NCI-H345 treated with DMSO at 0.1 percent for 48 hours (cell line): ENCODE measurements at regions not wholly inside any gene's neighbourhood (a gene's known extent, or its start where the extent isn't known, plus 50 kb on each side); places are given as distances from the start of the nearest gene placed in this dataset.
"Not testable (repeated sequence)": the region's sequence is repeated elsewhere in the genome, so short reads cannot be mapped to it uniquely, and the experiment has no call there.

Source experiments
- DNase-seq: peaks from one replicate; lab custom pipeline; 2025; ENCODE audit not compliant: unreplicated experiment; lab: John Stamatoyannopoulos, UW

DNA sequence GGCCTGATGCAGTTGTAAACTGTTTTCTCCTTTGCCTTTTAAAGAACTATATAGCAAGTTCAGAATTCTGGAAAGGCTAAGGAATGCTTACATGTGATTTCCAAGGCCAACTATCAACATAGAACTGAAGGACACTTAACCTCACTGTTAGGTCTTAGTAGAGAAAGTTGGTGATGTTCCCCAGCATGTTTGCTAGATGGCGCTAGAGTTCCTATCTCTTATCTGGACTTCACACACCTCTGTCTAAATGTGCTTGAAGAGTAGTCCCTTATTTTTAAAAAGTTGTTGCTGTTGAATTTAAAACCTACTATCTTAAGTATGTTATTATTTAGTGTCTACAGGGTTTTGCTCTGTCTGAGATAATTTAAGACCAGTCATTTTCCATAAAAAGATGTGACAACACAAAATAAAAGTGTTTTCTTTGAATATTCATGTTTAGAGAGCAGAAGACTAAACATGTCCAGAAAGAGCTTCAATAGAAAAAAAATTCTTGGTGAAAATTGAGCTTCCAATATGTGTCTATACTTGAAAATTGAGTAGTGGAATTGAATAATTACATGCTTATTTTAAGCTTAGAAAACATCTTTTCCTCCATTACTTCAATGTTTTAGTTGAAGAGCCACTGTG, 237.3 kb downstream of the S1PR1 start:
- DNase-seq = no peak

- no peak for DNase-seq
These were observed 239.7 kb downstream of the S1PR1 start for GRCh38 chr1:101476541-101476940.

DNA sequence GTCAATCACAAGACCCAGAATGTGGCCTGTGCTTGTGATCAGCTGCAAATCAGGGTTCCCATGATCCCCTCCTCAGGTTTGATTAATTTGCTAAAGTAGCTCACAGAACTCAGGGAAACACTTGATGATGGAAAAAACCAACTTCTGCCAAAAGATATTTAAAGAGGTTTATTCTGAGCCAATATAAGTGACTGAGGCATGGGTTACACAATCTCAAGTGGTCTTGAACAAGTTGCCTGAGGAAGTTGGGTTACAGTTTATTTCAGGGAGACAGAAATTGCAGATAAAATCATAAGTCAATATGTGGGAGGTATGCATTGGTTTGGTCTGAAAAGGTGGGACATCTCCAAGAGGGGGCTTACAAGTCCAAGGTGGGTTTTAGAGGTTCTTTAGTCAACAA, 243.1 kb downstream of the S1PR1 start:
- DNase-seq = no peak

DNA sequence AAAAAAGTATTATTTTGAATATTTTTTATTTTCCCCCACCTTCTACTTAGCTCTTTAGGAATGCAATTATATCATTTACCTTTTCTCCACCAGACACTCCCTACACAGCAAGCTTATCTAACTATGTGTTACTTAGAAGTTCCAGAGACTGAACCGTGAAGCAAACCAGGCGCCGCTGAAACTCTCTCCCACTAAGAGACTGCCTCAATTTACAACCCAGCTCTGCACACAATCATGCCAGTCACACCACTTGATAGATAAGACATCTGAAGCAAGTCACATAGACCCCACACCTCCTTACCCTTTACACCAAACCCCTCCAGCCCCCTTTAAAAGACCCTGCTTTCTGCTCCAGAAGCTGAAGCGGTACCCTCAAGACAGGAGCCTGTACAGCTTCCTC, 245.5 kb downstream of the S1PR1 start:
- DNase-seq = no peak

- no peak for DNase-seq
These were observed 247.3 kb downstream of the S1PR1 start for GRCh38 chr1:101483982-101484688.

DNA sequence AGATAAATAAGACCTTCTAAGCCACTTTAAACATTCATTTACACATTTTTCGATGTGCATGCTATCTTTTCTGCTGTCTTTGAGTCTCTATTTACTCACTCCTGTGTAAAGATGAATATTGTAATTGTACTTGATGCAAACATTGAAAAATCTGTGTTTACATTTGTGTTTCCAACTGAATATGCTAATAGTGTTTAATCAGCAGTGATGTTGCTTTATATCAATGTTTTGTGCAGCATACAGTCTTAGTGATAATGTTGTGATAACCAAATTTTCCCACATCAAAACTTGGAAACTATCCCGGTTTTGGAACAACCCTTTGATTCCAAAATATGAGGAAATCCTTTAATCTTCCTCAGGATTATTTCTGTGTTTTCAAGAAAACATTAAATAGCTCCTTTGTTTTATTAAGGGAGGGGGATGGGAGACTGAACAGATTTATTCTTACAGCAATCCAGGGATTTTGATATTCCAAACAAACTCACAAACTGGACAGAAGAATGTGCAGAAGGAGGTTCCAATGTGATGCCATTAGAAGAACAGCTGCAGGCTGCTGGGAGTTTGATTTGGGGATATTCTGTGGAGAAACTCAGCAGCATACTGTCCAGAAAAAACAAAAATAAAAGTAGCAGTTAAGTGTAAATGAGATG, 248.0 kb downstream of the S1PR1 start:
- DNase-seq = no peak

- no peak for DNase-seq
These were observed 248.9 kb downstream of the S1PR1 start for GRCh38 chr1:101485712-101486111.

DNA sequence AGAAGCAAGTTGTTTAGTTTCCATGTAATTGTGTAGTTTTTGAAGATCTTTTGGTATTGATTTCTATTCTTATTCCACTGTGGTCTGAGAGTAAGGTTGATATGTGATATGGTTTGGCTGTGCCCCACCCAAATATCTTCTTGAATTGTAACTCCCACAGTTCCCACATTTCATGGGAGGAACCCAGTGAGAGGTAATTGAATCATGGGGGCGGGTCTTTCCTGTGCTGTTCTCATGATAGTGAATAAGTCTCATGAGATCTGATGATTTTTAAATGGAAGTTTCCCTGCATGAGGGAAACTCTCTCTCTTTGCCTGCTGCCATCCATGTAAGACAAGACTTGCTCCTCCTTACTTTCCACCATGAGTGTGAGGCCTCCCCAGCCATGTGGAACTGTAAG, 255.3 kb downstream of the S1PR1 start:
- DNase-seq = not testable (repeated sequence)

- not testable (repeated sequence) for DNase-seq
These were observed 257.1 kb downstream of the S1PR1 start for GRCh38 chr1:101493920-101494319.

- no peak for DNase-seq
These were observed 259.3 kb downstream of the S1PR1 start for GRCh38 chr1:101496109-101496508.

GRCh38 chr1:101497881-101498559, 261.2 kb downstream of the S1PR1 start:
- DNase-seq = no peak

DNA sequence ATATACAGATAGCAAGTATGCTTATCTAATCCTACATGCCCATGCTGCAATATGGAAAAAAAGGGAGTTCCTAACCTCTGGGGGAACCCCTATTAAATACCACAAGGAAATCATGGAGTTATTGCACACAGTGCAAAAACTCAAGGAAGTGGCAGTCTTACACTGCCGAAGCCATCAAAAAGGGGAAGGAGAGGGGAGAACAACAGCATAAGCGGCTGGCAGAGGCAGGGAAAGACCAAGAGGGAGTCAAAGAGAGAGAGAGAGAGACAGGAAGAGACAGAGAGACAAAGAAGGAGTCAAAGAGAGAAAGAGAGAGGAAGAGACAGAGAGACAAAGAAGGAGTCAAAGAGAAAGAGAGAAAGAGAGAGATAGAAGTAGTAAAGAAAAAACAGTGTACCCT, 267.3 kb downstream of the S1PR1 start:
- not testable (repeated sequence) for DNase-seq

- DNase-seq = not testable (repeated sequence)
These were observed 268.4 kb downstream of the S1PR1 start for GRCh38 chr1:101505240-101505639.

DNA sequence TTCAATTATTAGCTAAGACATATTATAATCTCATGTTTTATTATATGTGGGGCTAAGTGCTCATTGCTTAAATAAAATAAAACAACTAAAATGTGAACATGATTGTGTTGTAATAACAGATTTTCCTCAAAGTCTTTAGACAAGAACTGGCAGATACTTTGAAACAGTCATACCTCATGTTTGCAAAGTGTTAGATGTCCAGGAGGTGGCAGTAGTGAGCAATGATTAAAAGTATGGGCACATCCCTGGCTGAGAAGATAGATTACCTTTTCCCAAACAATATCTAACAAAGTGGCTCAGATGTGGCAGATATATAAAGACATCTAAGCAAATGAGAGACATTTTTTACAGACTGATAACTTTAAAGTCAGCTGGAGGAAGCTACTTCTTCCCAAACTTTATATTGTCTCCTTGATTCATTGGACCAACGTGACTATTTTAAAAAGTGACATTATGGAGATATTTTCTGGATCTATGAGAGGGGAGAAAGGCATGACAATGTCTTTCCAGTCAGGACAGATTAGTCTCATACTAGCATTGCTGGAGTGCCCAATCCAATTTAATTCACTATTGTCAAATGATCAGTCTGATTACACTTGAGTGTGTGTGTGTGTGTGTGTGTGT, 269.8 kb downstream of the S1PR1 start:
- DNase-seq = no peak

DNA sequence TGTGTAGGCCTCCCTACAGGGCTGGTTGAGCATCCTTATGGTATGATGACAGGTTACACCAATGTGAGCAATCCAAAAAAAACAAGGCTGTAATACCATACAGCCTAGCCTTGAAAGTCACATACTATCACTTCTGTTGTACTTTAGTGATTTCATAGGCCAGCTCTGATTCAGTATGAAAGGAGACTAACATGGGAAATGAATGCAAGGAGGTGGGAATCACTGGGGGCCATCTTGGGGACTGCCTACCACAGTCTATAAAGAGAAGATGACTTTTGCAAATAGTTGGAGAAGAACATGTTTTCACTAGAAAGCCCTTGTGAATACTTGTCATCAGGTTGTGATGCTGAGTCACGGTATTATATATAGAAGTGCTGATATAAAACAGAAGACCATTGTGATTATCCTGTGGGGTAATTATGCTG, 270.7 kb downstream of the S1PR1 start:
- DNase-seq = no peak

DNA sequence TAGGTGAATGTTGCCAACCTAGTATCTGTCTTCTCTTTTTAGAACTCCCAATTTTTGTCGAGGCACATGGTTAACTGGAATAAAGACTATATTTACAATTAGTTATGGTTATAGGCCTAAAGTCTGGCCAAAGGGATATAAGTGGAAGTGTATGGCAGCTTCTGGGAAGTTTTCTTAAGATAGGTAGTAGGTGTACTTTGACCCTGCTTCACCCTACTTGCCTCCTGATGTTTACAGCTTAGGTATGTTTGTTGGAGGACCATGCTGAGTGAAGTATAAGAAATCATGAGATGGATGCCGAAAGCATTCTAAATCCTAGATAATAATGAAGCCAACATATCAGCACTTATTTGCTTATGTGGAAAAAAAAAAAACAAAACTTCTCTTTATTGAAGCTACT, 272.1 kb downstream of the S1PR1 start:
- DNase-seq = no peak

DNA sequence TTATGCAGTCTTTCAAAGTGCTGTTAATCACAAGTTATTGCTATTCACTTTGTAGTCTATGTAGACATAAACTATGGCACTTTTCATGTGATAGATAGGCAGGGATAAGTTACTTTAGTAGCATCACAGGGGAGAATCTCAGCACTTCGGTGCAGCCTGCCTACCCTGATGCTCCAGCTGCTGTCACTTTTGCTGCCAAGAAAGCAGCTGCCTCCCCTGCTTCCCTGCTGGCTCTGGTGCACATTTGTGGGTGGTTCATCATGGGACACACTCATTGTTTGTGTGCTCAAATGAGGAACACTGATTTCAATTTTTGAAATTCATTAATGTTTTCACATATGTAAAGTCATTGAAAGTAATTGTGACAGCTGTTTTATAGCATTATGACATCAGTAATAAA, 272.6 kb downstream of the S1PR1 start:
- DNase-seq = no peak

DNA sequence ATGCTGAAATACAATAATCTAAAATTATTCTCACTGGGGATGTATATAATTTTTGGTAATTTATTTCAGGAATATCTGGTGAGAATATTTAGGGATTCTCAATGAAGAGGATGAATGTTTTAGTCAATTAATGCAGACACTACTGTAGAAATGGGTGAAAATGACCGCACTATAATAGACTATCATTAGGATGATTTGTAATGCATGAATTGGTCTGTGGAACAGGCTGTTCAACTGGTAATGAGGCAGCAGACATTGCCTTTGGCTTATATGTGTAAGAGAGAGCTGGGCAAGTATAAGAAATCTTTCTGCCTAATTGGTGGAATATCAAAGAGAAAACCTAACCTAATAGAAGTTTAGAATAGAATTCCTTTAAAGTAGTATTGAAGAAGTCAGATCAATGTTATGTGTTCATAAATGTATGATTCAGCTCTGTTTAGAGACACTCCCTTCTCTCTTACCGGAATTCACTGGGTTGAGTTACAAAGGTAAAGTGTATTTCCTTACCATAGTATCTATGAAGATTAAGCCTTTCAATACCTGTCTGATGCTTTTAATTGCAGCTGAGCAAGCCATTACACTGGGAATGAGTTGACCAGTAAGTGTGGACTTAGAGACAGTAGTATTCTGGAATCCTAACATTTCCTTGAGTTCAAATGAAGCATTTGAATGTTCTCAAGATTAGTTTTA, 274.5 kb downstream of the S1PR1 start:
- DNase-seq = no peak

DNA sequence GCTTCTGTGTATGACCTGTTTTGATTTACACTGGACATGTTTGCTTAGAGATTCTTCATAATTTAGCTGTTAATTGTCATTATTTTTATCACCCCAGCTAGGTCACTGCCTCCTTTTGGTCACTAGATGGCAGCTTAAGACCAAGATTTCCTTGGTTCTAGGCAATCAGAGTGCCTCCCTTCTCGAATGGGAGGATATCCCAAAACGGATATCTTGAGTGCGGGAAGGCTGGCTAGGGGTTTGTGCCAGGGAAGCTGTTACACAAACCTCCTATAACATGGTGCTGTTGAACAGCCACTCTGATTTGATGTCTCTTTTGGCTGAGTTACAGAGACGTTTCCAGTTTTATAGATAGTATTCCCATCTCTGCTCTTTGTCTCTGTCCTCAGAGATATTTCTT, 283.5 kb downstream of the S1PR1 start:
- DNase-seq = peak; percentile 33

- DNase-seq = no peak
These were observed 285.7 kb downstream of the S1PR1 start for GRCh38 chr1:101522486-101522885.

DNA sequence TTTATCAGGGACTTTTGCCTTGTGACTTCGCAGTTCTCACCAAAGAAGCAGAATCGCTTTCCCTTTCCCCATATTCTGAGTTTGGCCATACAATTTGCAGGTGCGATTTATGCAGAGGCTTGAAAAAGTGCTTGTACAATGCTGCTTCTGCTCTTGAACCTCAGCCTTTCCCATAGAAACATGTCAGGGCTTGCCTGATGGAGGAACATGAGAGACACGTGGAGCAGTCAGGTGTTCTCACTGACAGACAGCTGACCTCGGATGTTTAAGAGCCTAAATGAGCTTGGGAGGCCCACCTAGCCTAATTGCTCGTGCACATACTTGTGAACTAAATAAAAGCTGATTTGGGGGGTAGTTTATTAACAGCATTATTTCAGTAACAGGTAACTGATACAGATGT, 290.0 kb downstream of the S1PR1 start:
- DNase-seq = peak; percentile 33
